C1 segment of cervical spinal cord (tissue), 14 donors: ENCODE measurements at regions not wholly inside any gene's neighbourhood (a gene's known extent, or its start where the extent isn't known, plus 50 kb on each side); places are given as distances from the start of the nearest gene placed in this dataset.

Experiments used
- DNase-seq, 14 donors: peaks; one replicate each; lab custom pipeline; 2025; lab: John Stamatoyannopoulos, UW

GRCh38 chr11:32316232-32316631 is 119.1 kb downstream of the WT1 start:
- DNase-seq, result no peak

- no peak for DNase-seq
Observed at GRCh38 chr11:32316858-32317642, 118.3 kb downstream of the WT1 start.

- no peak for DNase-seq
Observed at GRCh38 chr11:32317643-32318042, 117.7 kb downstream of the WT1 start.

- DNase-seq, result no peak
Observed at GRCh38 chr11:32318071-32319055, 117.0 kb downstream of the WT1 start.

GRCh38 chr11:32323814-32324130 is 111.6 kb downstream of the WT1 start:
- no peak for DNase-seq

- DNase-seq, result no peak
Observed at GRCh38 chr11:32325187-32325586, 110.2 kb downstream of the WT1 start.

- DNase-seq, result no peak
Observed at GRCh38 chr11:32325725-32326124, 109.6 kb downstream of the WT1 start.

GRCh38 chr11:32326522-32326921 is 108.8 kb downstream of the WT1 start:
- DNase-seq, result no peak

- DNase-seq, result no peak
Observed at GRCh38 chr11:32328392-32328791, 106.9 kb downstream of the WT1 start.

- no peak for DNase-seq
Observed at GRCh38 chr11:32331098-32331497, 104.2 kb downstream of the WT1 start.

GRCh38 chr11:32331792-32332191 is 103.5 kb downstream of the WT1 start:
- DNase-seq, result no peak

- no peak for DNase-seq
Observed at GRCh38 chr11:32332990-32333319, 102.4 kb downstream of the WT1 start.

- peak in 10 of 14 donors; percentile 2 to 51 (median 20) for DNase-seq
Observed at GRCh38 chr11:32333320-32333991, 101.9 kb downstream of the WT1 start.

- DNase-seq, result no peak
Observed at GRCh38 chr11:32334822-32335221, 100.5 kb downstream of the WT1 start.
